SHP77 treated with DMSO at 0.1 percent for 48 hours (cell line): ENCODE measurements at regions not wholly inside any gene's neighbourhood (a gene's known extent, or its start where the extent isn't known, plus 50 kb on each side); places are given as distances from the start of the nearest gene placed in this dataset.
A peak's percentile ranks its signal among the peaks of the same experiment; 100 is the strongest.
"Not testable (repeated sequence)": the region's sequence is repeated elsewhere in the genome, so short reads cannot be mapped to it uniquely, and the experiment has no call there.

ENCODE experiments used
- DNase-seq: peaks from one replicate; lab custom pipeline; 2025; lab: John Stamatoyannopoulos, UW

DNA sequence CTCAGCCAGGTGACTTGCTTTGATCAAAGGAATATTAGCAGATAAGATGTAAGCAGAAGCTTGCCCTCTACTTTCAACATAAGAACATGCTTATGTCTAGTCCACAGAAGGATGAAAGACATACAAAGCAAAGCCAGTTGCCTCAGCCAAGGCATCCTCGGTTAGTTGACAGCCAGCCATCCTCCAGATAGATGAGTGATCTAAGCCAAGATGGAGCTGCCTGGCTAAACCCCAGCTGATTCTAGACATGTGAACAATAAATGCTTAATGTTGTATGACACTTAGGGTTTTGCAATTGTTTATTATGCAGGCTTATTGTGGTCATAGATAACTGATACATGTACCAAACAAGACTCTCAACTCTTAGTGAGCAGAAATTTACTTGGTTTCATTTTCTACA is 157.6 kb upstream of the TMTC2 start:
- no peak for DNase-seq

DNA sequence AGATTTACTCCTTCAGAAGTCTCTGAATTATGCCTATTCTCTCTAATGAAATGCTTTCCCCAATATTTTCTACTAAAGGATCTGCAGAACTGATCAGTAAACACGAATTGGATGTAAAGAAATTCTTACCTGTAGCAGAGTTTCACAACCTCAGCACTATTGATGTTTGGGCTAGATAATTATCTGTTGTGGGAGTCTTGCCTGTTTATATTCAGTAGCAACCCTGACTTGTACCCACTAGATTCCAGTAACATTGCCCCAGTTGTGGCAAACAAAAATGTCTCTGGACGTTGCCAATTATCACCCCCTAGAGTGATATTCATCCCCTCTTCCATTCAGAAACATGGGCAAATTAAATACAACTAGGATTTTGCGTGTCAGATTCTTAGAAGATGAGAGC is 156.8 kb upstream of the TMTC2 start:
- no peak for DNase-seq

DNA sequence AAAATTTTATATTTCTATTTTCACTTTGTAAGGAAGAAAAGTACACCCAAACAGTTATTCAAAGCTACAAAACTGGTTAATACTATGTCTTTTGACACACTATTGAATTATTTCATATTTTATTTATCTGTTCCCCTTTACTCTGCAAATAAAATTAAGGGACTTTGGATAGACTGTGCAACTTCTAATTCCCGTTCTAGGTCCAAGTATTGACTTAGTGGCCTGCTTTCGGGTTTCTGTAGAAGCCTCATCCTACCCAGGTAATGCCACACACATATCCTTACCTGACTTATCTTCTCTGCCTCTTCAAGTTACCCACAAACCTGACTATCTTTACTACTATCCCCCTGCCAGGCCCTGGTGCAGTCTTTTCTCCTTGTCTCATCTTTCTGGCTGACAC is 156.3 kb upstream of the TMTC2 start:
- no peak for DNase-seq

DNA sequence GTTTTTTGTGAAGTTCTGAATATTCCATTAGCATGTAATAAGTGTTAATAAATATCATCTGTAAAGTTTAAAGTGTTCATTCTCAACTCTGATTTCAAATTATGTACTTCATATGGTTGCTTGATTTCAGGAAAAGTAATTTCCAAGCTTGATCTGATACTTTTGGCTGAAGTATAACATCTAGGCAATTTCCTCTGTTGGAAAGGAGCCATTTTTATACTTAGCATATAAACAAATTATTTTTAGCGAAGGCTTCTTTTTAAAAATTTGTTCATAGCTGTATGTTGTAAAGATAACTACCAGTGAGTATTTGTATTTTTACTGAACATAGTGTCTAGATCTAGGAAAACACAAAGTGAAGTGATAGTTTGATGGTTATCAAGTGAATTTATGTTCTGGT is 153.4 kb upstream of the TMTC2 start:
- DNase-seq, result no peak

DNA sequence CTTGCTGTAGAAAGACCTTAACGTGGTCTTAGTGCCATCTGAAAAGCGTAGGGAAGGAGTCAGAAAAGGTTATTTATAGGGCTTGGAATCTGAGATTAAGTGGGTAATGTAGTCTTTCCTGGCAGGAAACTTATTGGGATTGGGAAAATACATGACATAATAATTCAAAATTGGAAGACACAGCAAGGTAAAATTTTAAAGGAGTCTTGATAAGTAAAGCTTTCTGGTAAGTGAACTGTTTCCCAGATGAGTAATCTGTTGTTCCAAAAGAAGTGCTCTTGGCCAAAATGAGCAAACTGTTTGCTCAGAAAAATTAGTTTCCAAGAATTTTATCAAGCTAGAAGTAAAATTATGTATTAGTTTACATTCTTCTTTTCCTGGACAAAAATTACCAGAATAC is 149.3 kb upstream of the TMTC2 start:
- DNase-seq, result no peak

DNA sequence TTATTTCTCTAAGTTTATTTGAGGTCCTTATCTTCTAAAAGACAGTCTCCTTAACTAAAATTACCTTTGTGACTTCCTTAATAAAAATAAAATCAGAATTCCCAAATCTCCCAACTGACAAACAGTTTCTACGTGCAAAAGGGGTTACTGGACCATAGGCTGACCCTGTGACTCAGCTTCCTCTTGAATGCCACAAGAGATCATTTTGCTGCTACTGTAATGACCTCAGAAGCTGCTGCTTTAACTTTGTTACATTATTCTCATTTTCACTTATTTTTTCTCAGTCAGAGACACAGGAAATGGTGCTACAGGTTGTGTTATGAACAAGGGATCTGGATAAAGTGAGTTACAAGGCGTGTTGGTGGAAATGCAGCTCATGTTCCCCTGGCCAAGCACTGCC is 132.2 kb upstream of the TMTC2 start:
- DNase-seq, result no peak

DNA sequence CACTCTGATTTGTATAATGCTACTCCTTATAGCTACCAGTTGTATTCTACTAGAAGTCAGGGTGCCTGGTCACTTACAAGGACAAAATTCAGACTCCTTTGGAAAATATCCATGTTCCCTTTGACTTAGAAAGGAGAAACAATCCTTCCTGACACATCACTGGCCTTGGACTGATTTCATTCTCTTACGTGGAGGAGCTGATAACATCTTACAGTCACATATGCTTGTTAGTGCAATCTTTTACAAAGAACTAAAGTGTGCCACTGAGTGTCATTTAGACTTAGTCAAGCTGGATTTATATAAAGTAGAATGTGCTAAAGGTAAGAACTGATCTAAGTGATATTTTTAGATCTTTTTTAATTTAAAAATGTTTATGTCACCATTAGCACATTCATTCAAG is 131.0 kb upstream of the TMTC2 start:
- DNase-seq, result no peak

DNA sequence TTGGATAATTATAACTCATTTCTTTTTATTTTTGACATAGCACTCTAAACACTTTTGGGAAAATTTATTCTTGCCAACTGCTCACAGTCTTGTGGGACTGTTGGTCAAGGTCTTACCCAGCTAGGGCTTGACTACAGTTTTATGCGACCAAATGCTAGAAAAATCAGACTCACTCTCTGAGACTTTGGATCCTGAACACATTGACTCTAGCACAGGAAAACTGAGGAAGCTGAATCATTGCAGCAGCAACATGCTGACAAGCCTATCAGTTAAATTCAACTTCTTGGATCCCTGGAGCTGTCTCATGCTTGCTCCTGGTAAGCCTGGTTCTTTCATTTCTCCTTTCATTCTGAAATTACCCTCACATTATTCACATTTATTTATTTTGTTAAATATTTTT is 120.7 kb upstream of the TMTC2 start:
- DNase-seq, result no peak

DNA sequence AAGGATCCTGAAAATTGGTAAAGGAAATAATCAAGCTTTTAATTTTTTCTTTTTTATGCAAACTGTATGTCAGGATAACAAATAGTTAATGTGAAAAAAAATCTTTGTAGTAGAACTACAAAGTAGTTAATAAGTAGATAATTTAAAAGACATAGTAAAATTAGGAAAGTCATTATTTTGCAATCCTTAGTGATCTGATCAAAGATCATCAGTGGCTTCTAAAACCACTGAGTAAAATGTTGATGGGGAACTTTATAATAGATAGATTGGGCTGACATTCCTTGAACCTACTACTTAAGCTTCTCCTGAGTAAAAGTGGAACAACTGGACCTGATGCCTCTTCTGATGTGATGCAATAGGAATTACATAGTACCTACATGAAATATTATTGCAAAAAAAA is 119.0 kb upstream of the TMTC2 start:
- no peak for DNase-seq

DNA sequence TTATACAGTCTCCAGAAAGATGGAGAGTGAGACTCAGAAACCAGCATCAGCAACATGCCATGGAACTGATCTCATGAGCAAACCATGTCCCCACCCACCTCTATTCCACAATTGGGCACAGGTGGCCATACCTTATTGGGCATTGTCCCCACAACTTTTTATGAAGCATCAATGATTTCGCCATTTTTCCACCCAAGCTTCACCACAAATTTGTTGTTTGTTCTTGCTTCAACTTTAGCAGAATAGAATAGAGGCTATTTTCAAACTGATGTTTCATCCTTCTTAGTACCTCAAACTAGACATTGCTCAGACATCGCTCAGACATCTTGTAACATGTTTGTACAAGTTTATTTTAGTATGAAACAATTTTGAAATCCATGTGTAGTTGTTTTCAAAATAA is 112.5 kb upstream of the TMTC2 start:
- DNase-seq, result no peak

DNA sequence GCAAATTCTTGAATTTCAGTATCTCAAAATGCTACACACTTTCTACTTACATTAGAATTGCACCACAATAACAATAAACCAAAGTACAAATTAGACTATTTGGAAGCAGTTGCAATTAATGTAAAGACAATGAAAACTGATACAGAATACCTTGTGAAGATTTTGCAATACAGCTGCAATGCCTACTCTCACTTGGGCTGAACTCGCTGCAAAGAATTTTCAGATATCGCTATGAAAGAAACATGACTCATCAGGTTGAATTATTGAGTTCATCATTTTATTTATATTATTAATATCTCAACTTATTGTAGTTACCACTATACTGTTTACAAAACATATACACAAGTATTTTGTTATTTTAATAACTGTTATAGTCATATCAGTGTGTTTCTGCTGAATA is 108.0 kb upstream of the TMTC2 start:
- DNase-seq, result no peak

DNA sequence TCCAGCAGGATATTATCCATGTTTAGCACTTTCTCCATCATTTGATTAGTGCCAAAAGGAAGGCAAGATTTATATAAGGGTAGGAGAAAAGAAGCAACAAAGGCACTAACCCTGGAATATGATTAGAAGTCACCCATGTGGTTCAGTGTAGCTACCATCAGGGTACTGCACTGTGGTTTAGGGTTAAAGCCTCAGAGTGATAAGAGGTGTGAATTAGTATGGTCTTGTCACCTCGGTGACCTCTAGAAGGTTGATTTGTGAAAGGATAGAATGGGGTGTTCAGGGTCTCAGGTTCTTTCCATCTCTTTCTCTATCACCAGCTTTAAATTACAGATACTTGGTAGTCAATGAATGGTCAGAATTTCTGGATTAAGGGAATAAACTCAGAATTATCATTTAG is 103.0 kb upstream of the TMTC2 start:
- no peak for DNase-seq

DNA sequence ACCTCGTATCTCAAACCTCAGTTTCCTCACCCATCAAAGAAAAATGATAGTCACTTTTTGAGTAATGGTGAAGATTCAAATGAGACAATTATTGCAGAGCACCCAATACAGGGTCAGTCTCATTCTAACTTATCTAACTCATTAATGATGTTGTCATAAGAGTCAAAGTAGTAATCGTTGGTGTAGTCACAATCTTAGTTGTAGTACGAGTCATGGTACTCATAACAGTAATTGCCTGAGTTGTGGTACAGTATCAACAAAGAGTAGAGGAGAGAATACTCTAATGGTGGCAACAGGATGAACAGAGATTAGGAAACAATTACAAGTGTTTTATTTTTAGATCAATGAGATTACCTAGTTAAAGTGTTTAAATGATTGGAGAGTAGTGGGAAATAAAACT is 93.6 kb upstream of the TMTC2 start:
- DNase-seq, result no peak

DNA sequence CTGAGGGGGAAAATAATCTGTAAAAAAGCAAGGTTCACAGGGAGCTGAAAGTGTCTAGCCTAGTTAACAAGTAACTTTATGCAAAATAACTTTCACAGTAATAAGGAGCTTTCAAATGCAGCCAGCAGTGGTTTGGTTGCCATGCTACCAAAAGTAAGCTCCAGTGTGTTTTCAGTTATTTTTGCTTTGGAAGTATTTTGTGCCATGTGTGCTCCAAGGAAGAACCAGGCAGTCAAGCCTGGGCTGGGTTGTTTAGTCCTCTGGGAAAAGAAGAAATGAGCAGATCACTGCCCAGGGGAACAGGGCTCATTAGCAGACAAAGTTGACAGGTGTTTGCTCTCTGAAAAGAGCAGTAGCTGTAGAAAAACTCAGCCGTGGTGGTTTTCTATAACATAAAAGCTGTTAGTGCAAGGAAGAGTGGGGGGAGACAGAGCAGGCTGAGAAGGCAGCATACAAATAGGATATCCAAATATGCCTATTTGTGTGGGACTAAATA is 92.8 kb upstream of the TMTC2 start:
- no peak for DNase-seq

DNA sequence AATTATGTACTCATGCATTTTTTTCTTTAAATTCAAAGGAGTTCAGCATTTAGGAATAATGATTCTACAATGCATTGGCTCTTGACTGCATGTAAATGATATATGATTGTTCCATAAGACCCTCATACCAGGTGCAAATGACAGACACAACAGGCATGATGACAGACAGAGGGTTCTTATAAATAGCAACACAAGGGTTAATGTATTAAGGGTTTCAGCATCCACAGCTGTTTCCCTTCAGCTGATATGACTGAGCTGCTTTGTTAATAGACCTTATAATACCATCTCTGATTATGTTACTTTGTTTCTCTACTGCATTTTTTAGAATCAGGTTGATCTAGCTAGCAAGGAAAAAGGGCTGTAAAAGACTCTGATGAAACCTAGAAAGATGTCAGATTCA is 90.8 kb upstream of the TMTC2 start:
- DNase-seq, result no peak

DNA sequence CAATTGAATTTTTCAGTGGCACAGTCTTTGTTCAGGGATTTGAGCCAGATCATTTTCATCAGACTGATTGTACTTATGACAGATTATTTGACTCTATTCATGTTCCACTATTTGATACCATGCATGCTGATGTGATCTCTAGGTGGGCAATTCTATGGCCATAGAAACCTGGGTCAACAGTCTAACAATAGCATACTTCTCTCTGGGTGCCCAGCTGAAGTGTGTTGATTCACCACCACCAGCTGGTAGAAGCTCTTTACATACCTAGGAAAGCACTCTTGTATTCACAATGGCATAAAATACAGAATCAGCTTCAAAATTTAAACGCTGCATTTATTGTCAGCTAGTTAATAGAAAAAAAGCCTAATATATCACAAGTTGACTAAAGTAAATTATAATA is 90.2 kb upstream of the TMTC2 start:
- peak; percentile 89 for DNase-seq

DNA sequence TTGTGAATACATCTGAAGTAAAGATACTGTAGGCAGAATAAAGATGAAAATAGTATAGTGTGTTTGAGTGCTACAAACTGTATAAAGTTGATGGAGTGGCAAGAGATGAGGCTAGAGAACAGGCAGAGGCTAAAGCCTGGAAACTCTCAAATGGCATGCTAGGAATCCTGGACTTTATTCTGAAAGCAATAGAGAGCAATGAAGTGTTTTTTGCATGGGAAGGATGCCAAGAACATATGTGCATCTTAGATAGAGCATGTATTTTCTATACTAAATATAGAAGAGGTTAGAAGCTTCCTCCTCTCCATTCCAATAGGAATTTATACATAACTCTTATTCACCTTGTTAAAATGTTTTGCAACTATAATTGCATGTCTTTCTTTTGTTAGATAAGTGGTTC is 86.3 kb upstream of the TMTC2 start:
- no peak for DNase-seq

DNA sequence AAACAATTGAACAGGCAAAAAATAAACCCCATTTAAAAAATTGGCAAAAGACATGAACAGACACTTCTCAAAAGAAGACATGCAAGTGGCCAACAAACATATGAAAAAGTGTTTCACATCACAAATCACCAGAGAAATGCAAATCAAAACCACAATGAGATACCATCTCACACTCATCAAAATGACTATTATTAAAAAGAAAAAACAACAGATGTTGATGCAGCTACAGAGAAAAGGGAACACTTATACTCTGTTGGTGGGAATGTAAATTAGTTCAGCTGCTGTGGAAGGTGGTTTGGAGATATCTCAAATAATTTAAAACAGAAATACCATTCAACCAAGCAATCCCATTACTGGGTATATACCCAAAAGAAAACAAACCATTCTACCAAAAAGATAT is 83.1 kb upstream of the TMTC2 start:
- not testable (repeated sequence) for DNase-seq

DNA sequence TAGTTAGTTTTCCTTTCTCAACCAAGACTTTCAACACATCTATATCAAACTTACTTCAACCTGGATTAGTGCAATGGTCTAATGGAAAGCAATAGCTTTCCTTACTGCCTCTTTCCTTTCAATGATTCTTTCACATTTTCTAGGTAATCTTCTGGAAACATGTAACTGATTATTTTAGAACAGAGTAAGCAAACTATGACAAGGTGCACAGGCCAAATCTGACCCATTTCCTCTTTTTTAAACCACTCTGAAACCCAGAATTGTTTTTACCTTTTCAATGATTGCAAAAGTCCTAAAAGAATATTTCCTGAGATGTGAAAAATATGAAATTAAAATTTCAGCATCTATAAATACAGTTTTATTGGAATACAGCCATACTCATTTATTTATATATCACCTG is 81.6 kb upstream of the TMTC2 start:
- no peak for DNase-seq

DNA sequence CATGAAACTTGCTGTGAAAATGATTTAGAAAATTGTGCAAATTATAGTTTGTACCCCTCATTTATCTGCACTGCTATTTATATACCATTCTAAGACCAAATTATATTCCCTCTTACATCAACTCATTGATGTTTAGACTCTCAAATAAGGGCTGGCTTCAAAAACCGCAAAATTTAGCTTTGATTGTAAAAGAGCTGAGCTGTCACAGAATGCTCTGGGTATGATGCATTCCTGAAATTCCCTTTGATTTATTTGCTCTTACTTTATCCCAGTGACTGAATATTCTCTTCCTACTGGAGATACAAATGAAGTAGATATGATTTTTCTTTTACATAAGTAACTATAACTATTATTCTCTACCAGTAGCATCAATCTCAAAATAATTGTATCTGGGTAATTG is 78.0 kb upstream of the TMTC2 start:
- DNase-seq, result no peak

DNA sequence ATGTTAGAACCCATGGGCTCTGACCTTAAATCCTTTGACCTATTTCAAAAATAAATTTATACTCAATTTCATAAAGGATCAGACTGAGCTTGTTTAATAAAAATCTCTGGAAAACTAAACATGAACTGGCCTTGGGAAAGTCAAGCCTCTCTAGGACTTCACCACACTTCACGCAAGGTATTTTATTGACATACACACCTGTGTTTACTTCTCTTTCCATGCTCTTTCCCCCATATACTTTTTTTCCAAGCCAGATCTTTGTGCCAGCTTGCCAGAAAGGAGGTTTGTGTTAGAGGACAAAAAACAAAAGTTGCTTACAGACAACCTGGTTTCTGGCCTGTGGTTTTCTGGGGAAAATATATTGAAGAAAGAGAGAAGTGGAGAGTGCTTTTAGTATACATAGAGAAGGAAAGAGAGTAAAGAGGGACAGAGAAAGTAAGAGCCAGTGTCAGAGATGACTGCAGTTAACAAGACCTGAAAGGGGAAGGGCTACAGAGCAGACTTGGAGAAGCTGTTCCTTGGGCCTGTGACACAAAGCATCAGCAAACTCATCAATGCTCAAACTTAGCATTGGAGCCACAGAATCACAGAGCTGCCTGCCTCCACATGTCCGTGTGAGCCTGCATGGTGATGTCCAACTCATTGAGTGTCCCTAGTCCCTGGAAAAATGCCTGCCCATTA is 77.3 kb upstream of the TMTC2 start:
- DNase-seq, result no peak

DNA sequence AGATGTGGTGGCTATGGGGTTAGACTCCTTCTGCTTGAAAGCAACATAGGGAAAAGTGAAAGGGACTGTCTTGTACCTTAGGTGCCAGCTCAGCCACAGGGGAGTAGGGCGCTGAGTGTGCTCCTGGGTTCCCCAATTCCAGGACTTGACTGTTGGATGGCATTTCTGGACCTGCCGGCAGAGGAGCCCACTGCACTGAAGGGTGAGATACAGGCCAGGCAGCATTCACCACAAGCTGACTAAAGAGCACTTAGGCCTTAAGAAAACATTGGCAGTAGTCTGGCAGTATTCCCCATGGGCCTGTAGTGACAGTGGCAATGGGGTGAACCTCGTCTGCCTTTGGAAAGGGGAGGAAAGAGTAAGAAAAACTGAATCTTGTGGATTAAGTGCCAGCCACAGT is 67.1 kb upstream of the TMTC2 start:
- no peak for DNase-seq

DNA sequence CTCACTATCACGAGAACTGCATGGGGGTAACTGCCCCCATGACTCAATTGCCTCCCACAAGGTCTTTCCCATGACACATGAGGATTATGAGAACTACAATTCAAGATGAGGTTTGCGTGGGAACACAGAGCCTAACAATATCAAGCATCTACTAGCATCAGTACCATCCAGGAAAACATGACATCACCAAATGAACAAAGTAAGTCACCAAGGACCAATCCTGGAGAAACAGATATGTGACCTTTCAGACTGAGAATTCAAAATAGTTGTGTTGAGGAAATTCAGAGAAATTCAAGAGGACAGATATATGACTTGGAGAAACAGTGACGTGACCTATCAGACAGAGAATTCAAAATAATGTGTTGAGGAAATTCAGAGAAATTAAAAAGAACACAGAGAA is 65.8 kb upstream of the TMTC2 start:
- DNase-seq, result no peak

DNA sequence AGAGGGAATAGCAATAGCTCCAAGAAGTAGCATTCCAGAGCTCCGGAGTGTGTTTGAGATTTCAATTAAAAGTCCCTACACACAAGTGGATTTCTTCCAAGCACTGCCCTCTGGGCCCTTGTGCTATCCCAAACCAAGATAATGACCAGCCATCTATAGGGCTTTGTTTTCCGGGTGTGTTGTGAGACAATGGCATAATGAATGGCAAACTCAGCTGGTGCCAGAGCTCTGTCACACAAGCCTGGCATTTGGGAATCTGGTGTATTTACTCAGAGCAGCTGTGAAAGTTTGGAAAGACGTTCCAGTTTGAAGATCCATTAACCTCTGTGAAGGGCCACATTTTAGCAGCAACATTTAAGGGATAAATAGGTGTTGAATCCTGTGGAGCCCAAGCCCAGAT is 61.2 kb upstream of the TMTC2 start:
- DNase-seq, result no peak

DNA sequence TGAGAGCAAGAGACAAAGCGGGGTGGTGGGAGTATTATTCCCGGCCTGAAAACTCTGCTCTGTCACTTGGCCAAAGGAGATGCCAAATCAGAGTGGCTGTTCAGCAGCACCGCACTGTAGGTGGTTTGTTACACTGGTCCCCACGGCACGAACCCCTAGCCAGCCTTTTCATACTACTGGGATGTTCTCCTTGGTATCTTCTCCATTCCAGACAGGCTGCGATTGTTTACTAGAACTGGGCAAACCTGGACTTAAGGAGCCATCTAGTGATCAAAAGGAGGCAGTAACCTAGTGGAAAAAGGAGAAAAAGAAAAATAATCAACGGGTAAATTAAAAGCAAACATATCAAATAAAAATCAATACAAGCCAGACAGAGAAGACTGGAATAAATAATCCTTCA is 58.9 kb upstream of the TMTC2 start:
- peak; percentile 35 for DNase-seq
